Peyer's patch (tissue), 4 donors: ENCODE measurements at regions not wholly inside any gene's neighbourhood (a gene's known extent, or its start where the extent isn't known, plus 50 kb on each side); places are given as distances from the start of the nearest gene placed in this dataset.

Experiments used
- DNase-seq, 3 donors: peaks; one replicate each; pipeline ENCODE4 v3.0.0-alpha.2; 2017 to 2019
- H3K27ac ChIP-seq, 4 donors: fragments of 200-600 bp; sonication (generic); one replicate each; pipeline ENCODE4 v1.5.1; 2016 to 2019
- H3K27me3 ChIP-seq, 2 donors: fragments of 200-600 bp; sonication (generic); one replicate each; pipeline ENCODE4 v1.5.1; 2019
- H3K36me3 ChIP-seq, 3 donors: fragments of 200-600 bp; sonication (generic); one replicate each; pipeline ENCODE4 v1.5.1; 2016 to 2019
- H3K4me1 ChIP-seq, 4 donors: fragments of 200-600 bp; sonication (generic); one replicate each; pipeline ENCODE4 v1.5.1; 2016 to 2019
- H3K4me3 ChIP-seq, 4 donors: fragments of 200-600 bp; sonication (generic); 1 replicate in 3 of 4; 2 replicates in 1 of 4; pipeline ENCODE4 v1.5.1; 2016 to 2019; ENCODE audit warnings: mild to moderate bottlenecking in 1 of 4
- H3K9me3 ChIP-seq, 4 donors: fragments of 200-600 bp; sonication (generic); one replicate each; pipeline ENCODE4 v1.5.1; 2016 to 2019; ENCODE audit warnings: mild to moderate bottlenecking in 1 of 4
- CTCF ChIP-seq, 6 experiments: fragments of 450-650 bp in 4 of 6; fragments of 200-600 bp in 2 of 6; sonication (generic) in 1 of 6; IDR thresholded peaks; one replicate each; pipeline ENCODE4 v1.5.1; 2017 to 2019; ENCODE audit warnings: antibody characterized with exemption in 6 of 6, mild to moderate bottlenecking in 3 of 6, moderate library complexity in 1 of 6
- POLR2A ChIP-seq, 2 donors: fragments of 450-650 bp; IDR thresholded peaks; one replicate each; pipeline ENCODE4 v1.5.1; 2017; ENCODE audit warnings: antibody characterized with exemption in 2 of 2, mild to moderate bottlenecking in 2 of 2, moderate library complexity in 2 of 2

DNA sequence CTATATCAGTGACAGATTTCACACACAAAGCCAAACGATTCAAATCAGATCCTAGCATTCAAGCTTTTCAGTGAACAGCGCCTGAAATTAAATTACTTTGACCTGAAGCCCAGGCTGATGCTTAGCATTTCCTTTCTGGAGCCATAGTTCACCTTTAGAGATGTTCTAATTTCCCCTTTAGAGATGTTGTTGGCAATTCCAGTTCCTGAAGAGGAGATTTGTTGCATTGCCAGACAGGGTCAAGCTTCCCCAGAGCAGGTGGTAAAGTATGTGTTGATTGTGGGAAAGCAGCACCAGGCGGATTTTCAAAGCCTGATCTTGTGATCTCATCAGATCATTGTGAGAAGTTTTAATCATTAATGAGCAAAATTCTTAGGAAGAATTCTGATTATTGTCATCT lies 609.8 kb upstream of the KLF12 start:
- Histone ChIP-seq H3K4me3 (no peak overlapping the region), H3K27ac (no peak overlapping the region), H3K27me3 (no peaks in the 10 kb centered on the region), H3K9me3 (no peaks in the 10 kb centered on the region), H3K36me3 (no peaks in the 10 kb centered on the region), H3K4me1 (no peaks in the 10 kb centered on the region)
- DNase-seq, result no peak
- TF ChIP-seq CTCF (IDR thresholded peaks at IDR 0.05) (no peak), POLR2A (IDR thresholded peaks at IDR 0.05) (no peak)

GRCh38 chr13:74741732-74742131 lies 607.5 kb upstream of the KLF12 start:
- no peaks in the 10 kb centered on the region for H3K9me3 ChIP-seq
- no peaks in the 10 kb centered on the region for H3K36me3 ChIP-seq
- H3K27ac ChIP-seq, result no peak overlapping the region
- H3K4me1 ChIP-seq, result no peaks in the 10 kb centered on the region
- no peaks in the 10 kb centered on the region for H3K27me3 ChIP-seq
- no peak overlapping the region for H3K4me3 ChIP-seq
- DNase-seq, result no peak
- TF ChIP-seq POLR2A (IDR thresholded peaks at IDR 0.05), result no peak
- no peak for TF ChIP-seq CTCF (IDR thresholded peaks at IDR 0.05)

DNA sequence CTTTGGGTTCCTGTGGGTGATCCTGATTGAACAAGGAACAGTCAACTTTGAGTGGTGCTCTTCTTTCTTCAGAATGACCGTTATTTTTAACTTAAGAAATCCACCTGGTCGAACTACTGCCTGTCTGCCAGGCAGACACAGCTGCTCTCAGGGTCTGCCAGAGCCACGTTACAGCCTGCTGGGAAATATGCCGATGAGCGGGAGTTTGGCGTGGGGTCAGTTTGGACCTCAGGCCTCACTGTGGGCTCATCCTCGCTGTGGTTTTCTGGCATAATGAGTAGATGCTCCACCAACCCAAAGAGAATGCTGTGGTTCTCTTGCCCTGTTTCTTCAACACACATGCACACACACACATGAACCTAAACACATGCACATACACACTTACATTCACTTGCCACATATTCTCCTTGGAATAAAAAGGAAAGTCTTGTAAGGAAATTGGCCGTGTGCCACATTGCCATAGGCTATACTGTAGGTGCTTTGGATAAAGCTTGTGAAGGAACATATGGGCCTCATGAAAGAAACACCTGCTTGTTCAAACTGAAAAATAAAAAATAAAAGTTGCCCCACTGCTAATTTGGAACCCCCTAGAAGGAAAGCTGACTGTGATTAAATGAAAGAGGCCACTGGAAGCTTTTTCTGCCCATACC lies 598.7 kb upstream of the KLF12 start:
- Histone ChIP-seq H3K27me3 (no peaks in the 10 kb centered on the region), H3K9me3 (no peaks in the 10 kb centered on the region), H3K27ac (no peak overlapping the region), H3K4me1 (no peaks in the 10 kb centered on the region), H3K36me3 (no peaks in the 10 kb centered on the region), H3K4me3 (no peak overlapping the region)
- DNase-seq, result no peak
- TF ChIP-seq POLR2A (IDR thresholded peaks at IDR 0.05) (no peak), CTCF (IDR thresholded peaks at IDR 0.05) (no peak)

GRCh38 chr13:74731731-74732130 lies 597.5 kb upstream of the KLF12 start:
- H3K9me3 ChIP-seq, result no peaks in the 10 kb centered on the region
- no peak for DNase-seq
- no peaks in the 10 kb centered on the region for H3K36me3 ChIP-seq
- H3K27ac ChIP-seq, result no peak overlapping the region
- H3K27me3 ChIP-seq, result no peaks in the 10 kb centered on the region
- H3K4me1 ChIP-seq, result no peaks in the 10 kb centered on the region
- no peak for TF ChIP-seq POLR2A (IDR thresholded peaks at IDR 0.05)
- TF ChIP-seq CTCF (IDR thresholded peaks at IDR 0.05), result no peak
- H3K4me3 ChIP-seq, result no peak overlapping the region

GRCh38 chr13:74730556-74731331 lies 596.5 kb upstream of the KLF12 start:
- TF ChIP-seq POLR2A (IDR thresholded peaks at IDR 0.05), result no peak
- TF ChIP-seq CTCF (IDR thresholded peaks at IDR 0.05), result no peak
- H3K4me3 ChIP-seq, result no peak overlapping the region
- H3K36me3 ChIP-seq, result no peaks in the 10 kb centered on the region
- no peak overlapping the region for H3K27ac ChIP-seq
- DNase-seq, result no peak
- H3K9me3 ChIP-seq, result no peaks in the 10 kb centered on the region
- no peaks in the 10 kb centered on the region for H3K27me3 ChIP-seq
- H3K4me1 ChIP-seq, result no peaks in the 10 kb centered on the region
